GM10266 (cell line): ENCODE measurements at regions not wholly inside any gene's neighbourhood (a gene's known extent, or its start where the extent isn't known, plus 50 kb on each side); places are given as distances from the start of the nearest gene placed in this dataset.

Source experiments
- DNase-seq: peaks from one replicate; pipeline ENCODE4 v3.0.0; 2012; ENCODE audit errors: extremely low spot score
- CTCF ChIP-seq: IDR thresholded peaks from 2 replicates; pipeline ENCODE4 v1.5.1; 2012; ENCODE audit warnings: mild to moderate bottlenecking, low read depth; ENCODE audit not compliant: control insufficient read depth, insufficient read depth; ENCODE audit errors: missing control alignments

- DNase-seq: no peak
- no peak for TF ChIP-seq CTCF
Observed at GRCh38 chr2:43041173-43041591, 185.2 kb downstream of the ZFP36L2 start.

DNA sequence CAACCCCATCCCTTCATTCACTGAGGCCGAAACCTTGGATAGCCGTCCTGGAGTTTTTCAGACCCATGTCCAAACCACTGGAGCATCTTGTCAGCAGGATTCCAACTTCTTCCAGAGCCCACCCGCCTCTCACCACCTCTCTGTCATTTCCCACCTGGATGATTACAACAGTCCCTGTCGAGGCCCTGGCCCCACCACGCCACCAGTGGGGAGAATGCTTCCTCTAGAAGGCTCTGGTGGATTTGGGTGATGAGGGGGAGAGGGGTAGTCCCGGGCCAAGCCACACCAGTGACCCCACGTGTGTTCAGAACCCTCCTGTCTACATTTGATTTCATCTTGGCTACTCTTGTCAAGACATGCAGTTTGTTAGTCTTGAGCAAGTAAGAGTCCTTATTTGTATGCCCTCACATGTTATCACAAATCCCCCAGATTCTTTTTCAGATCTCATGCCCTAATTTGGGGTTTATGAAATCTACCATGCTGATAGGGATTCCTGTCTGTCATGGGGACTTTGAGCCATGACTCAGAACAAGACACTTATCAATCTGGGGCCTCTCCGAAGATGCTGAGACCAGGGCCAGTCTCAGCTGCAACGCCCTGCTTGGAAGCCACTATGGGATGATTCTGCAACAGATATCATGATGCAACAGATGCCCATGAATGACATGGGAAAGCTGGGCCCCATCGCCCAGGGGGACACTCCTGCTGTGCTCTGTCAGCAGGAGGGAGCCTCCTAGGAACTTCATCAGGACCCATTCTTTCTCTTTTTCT, 186.1 kb downstream of the ZFP36L2 start:
- no peak for TF ChIP-seq CTCF
- peak; percentile 57 for DNase-seq

GRCh38 chr2:43039376-43040080, 186.9 kb downstream of the ZFP36L2 start:
- DNase-seq: no peak
- TF ChIP-seq CTCF: no peak

- DNase-seq: no peak
- no peak for TF ChIP-seq CTCF
Observed at GRCh38 chr2:43038696-43039094, 187.7 kb downstream of the ZFP36L2 start.

DNA sequence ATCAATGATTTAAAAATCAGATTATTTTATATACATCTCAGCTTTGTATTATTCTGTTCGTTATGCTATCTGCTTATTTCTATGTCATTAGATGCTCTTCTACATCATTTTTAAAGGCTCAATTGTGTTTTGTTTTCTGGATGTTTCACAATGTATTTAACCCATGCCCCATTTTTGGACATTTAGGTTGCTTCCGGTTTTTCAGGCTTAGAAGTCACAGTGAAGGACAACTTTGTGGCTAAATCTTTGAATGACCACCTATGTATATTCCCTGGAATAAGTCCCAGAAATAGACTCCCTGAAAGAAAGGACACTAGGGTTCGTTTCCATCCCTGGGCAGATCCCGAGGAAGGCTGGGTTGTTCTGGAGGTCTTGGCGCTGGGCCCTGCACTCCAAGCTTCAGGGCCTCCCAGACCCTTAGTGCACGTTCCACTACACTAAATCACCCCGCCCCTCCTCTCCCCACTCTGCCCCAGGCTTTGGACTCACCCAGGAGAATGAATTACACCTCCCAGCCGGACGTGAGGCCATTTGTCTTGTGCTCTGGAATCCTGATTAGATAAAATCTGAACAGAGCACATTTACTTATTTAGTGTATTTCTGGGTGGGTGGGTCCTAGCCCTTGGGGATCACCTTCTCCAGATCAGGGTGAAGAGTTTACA, 188.2 kb downstream of the ZFP36L2 start:
- no peak for TF ChIP-seq CTCF
- DNase-seq: no peak

DNA sequence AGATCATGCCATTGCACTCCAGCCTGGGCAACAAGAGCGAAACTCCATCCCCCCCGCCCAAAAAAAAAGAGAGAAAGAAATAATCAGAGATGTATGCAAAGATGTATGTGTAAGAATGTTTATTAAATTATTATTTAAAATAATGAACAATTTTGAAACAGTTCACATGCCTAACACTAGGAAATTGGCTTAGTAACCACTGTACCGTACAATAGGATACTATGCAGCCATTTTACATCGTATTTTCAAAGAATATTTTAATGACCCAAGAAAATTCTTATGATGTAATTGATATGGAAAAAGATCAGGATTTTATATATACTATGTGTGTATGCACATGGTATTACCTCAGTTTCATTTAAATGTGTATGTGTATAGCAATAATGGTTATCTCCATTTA, 190.5 kb downstream of the ZFP36L2 start:
- TF ChIP-seq CTCF: no peak

More for the DNA sequence above, 190.5 kb downstream of the ZFP36L2 start:
- no peak for DNase-seq
